ENCODE measurements at regions not wholly inside any gene's neighbourhood (a gene's known extent, or its start where the extent isn't known, plus 50 kb on each side); places are given as distances from the start of the nearest gene placed in this dataset.

- DNase-seq (ENCODE audit: low read depth in 3 of 3, low spot score in 1 of 3), result no peak
Observed at GRCh38 chr10:111873041-111873440, 310.5 kb downstream of the GPAM start.

- no peak for DNase-seq (ENCODE audit: low read depth in 3 of 3, low spot score in 1 of 3)
Observed at GRCh38 chr10:111873621-111874135, 309.9 kb downstream of the GPAM start.

GRCh38 chr10:111874576-111874975 lies 309.0 kb downstream of the GPAM start:
- no peak for DNase-seq (ENCODE audit: low read depth in 3 of 3, low spot score in 1 of 3)

- DNase-seq (ENCODE audit: low read depth in 3 of 3, low spot score in 1 of 3), result no peak
Observed at GRCh38 chr10:111875725-111876124, 307.8 kb downstream of the GPAM start.

GRCh38 chr10:111877258-111877657 lies 306.3 kb downstream of the GPAM start:
- no peak for DNase-seq (ENCODE audit: low read depth in 3 of 3, low spot score in 1 of 3)

GRCh38 chr10:111879969-111880368 lies 303.6 kb downstream of the GPAM start:
- no peak for DNase-seq (ENCODE audit: low read depth in 3 of 3, low spot score in 1 of 3)

GRCh38 chr10:111885046-111885445 lies 298.5 kb downstream of the GPAM start:
- DNase-seq (ENCODE audit: low read depth in 3 of 3, low spot score in 1 of 3), result no peak

GRCh38 chr10:111885919-111886318 lies 297.6 kb downstream of the GPAM start:
- DNase-seq (ENCODE audit: low read depth in 3 of 3, low spot score in 1 of 3), result no peak

GRCh38 chr10:111887266-111887665 lies 296.3 kb downstream of the GPAM start:
- no peak for DNase-seq (ENCODE audit: low read depth in 3 of 3, low spot score in 1 of 3)

- DNase-seq (ENCODE audit: low read depth in 3 of 3, low spot score in 1 of 3), result no peak
Observed at GRCh38 chr10:111890046-111890445, 293.5 kb downstream of the GPAM start.

GRCh38 chr10:111916011-111916410 lies 267.6 kb downstream of the GPAM start:
- DNase-seq (ENCODE audit: low read depth in 3 of 3, low spot score in 1 of 3), result no peak

- no peak for DNase-seq (ENCODE audit: low read depth in 3 of 3, low spot score in 1 of 3)
Observed at GRCh38 chr10:111921821-111922220, 261.7 kb downstream of the GPAM start.

GRCh38 chr10:111923032-111923431 lies 260.5 kb downstream of the GPAM start:
- DNase-seq (ENCODE audit: low read depth in 3 of 3, low spot score in 1 of 3), result no peak

GRCh38 chr10:111926286-111926685 lies 257.3 kb downstream of the GPAM start:
- no peak for DNase-seq (ENCODE audit: low read depth in 3 of 3, low spot score in 1 of 3)

GRCh38 chr10:111933937-111934336 lies 249.6 kb downstream of the GPAM start:
- no peak for DNase-seq (ENCODE audit: low read depth in 3 of 3, low spot score in 1 of 3)

GRCh38 chr10:111934931-111935330 lies 248.6 kb downstream of the GPAM start:
- no peak for DNase-seq (ENCODE audit: low read depth in 3 of 3, low spot score in 1 of 3)

- DNase-seq (ENCODE audit: low read depth in 3 of 3, low spot score in 1 of 3), result no peak
Observed at GRCh38 chr10:111936143-111936542, 247.4 kb downstream of the GPAM start.

- DNase-seq (ENCODE audit: low read depth in 3 of 3, low spot score in 1 of 3), result no peak
Observed at GRCh38 chr10:111944331-111944730, 239.2 kb downstream of the GPAM start.

GRCh38 chr10:111953949-111954348 lies 229.6 kb downstream of the GPAM start:
- no peak for DNase-seq (ENCODE audit: low read depth in 3 of 3, low spot score in 1 of 3)

- no peak for DNase-seq (ENCODE audit: low read depth in 3 of 3, low spot score in 1 of 3)
Observed at GRCh38 chr10:111954386-111954785, 229.2 kb downstream of the GPAM start.

GRCh38 chr10:111956841-111957240 lies 226.7 kb downstream of the GPAM start:
- no peak for DNase-seq (ENCODE audit: low read depth in 3 of 3, low spot score in 1 of 3)

GRCh38 chr10:111962951-111963350 lies 220.6 kb downstream of the GPAM start:
- no peak for DNase-seq (ENCODE audit: low read depth in 3 of 3, low spot score in 1 of 3)

GRCh38 chr10:111967116-111967515 lies 216.4 kb downstream of the GPAM start:
- DNase-seq (ENCODE audit: low read depth in 3 of 3, low spot score in 1 of 3), result no peak

- DNase-seq (ENCODE audit: low read depth in 3 of 3, low spot score in 1 of 3), result no peak
Observed at GRCh38 chr10:111967547-111967946, 216.0 kb downstream of the GPAM start.

Measured in stimulated activated CD4-positive, alpha-beta T cell treated with anti-CD3 and anti-CD28 coated beads, TNF-alpha, amount 100 ng/mL, for 1 hour (primary cell).